SK-N-SH (cell line): ENCODE measurements at regions not wholly inside any gene's neighbourhood (a gene's known extent, or its start where the extent isn't known, plus 50 kb on each side); places are given as distances from the start of the nearest gene placed in this dataset.

Experiments
- CTCF ChIA-PET: fragments of 300-600, 350-600 bp; formaldehyde crosslinking; extraction: SDS; loops from one replicate; lab custom pipeline; 2021; lab: Yijun Ruan, JAX
- POLR2A ChIA-PET: fragments of 350-600 bp; sonication (Branson Sonifier 250); formaldehyde crosslinking; extraction: SDS; loops from one replicate; lab custom pipeline; 2020; ENCODE audit warnings: antibody characterized with exemption, inconsistent platforms; lab: Yijun Ruan, JAX
- DNase-seq: peaks from one replicate; pipeline ENCODE4 v3.0.0; 2012
- H2AFZ ChIP-seq: fragments of 200-600 bp; sonication (generic); 2 replicates; pipeline ENCODE4 v1.8.1; 2016; ENCODE audit warnings: antibody characterized with exemption, mild to moderate bottlenecking, low read depth
- H3F3A ChIP-seq: fragments of 200-600 bp; sonication (generic); replicated peaks from 2 replicates; pipeline ENCODE3; 2016; ENCODE audit warnings: antibody characterized with exemption, mild to moderate bottlenecking; ENCODE audit not compliant: insufficient read depth
- H3K27ac ChIP-seq, 2 experiments: fragments of 200-500 bp in 1 of 2; fragments of 200-600 bp in 1 of 2; sonication (Bioruptor generic) in 1 of 2; sonication (generic), shearing (Covaris generic) in 1 of 2; 2 replicates each; pipeline versions ENCODE4 v1.5.1 to v1.6.1; 2014 to 2016; ENCODE audit warnings: low read depth in 2 of 2, inconsistent platforms in 1 of 2, low read length in 1 of 2, mild to moderate bottlenecking in 1 of 2, mixed read lengths in 1 of 2
- H3K27me3 ChIP-seq: fragments of 200-600 bp; sonication (generic), shearing (Covaris generic); 2 replicates; pipeline ENCODE4 v1.6.1; 2016; ENCODE audit warnings: mixed run types; ENCODE audit not compliant: insufficient read depth
- H3K36me3 ChIP-seq, 2 experiments: fragments of 200-500 bp in 1 of 2; fragments of 200-600 bp in 1 of 2; sonication (Bioruptor generic) in 1 of 2; sonication (generic) in 1 of 2; replicated peaks in 1 of 2; 2 replicates each; pipeline versions ENCODE3 to v1.5.1; 2014 to 2016; ENCODE audit warnings: low read length in 1 of 2, mild to moderate bottlenecking in 1 of 2; ENCODE audit not compliant: insufficient read depth in 2 of 2, control insufficient read depth in 1 of 2
- H3K4me1 ChIP-seq, 2 experiments: fragments of 200-500 bp in 1 of 2; fragments of 200-600 bp in 1 of 2; sonication (Bioruptor generic) in 1 of 2; sonication (generic), shearing (Covaris generic) in 1 of 2; 2 replicates each; pipeline versions ENCODE4 v1.5.1 to v1.6.1; 2014 to 2016; ENCODE audit warnings: low read depth in 1 of 2, low read length in 1 of 2, mixed run types in 1 of 2; ENCODE audit not compliant: insufficient read depth in 2 of 2, control insufficient read depth in 1 of 2
- H3K4me2 ChIP-seq: fragments of 200-600 bp; sonication (generic), shearing (Covaris generic); 2 replicates; pipeline ENCODE4 v1.6.1; 2017; ENCODE audit warnings: mixed run types
- H3K4me3 ChIP-seq, 2 experiments: fragments of 200-500 bp in 1 of 2; fragments of 200-600 bp in 1 of 2; sonication (Bioruptor generic) in 1 of 2; sonication (generic), shearing (Covaris generic) in 1 of 2; 2 replicates each; pipeline versions ENCODE4 v1.5.1 to v1.8.1; 2014 to 2016; ENCODE audit warnings: low read depth in 2 of 2, inconsistent platforms in 1 of 2, low read length in 1 of 2, mild to moderate bottlenecking in 1 of 2, mixed read lengths in 1 of 2, moderate library complexity in 1 of 2
- H3K79me2 ChIP-seq: fragments of 200-600 bp; sonication (generic); 2 replicates; pipeline ENCODE4 v1.8.1; 2017; ENCODE audit warnings: mild to moderate bottlenecking; ENCODE audit not compliant: insufficient read depth
- H3K9ac ChIP-seq: fragments of 200-600 bp; sonication (generic); 2 replicates; pipeline ENCODE4 v1.6.1; 2017; ENCODE audit warnings: mixed run types
- H3K9me2 ChIP-seq: fragments of 200-600 bp; sonication (generic); 2 replicates; pipeline ENCODE4 v1.6.1; 2017; ENCODE audit warnings: mixed run types
- H3K9me3 ChIP-seq: fragments of 200-600 bp; sonication (generic); 2 replicates; pipeline ENCODE4 v1.6.1; 2017; ENCODE audit warnings: mixed run types, mild to moderate bottlenecking, moderate library complexity
- H4K20me1 ChIP-seq: fragments of 200-600 bp; sonication (generic); 2 replicates; pipeline ENCODE4 v1.6.1; 2017; ENCODE audit warnings: mild to moderate bottlenecking, mixed run types; ENCODE audit not compliant: insufficient read depth
- CHD2 ChIP-seq: fragments of 150-350 bp; IDR thresholded peaks from 2 replicates; pipeline ENCODE4 v1.6.1; 2018; ENCODE audit warnings: low read length; ENCODE audit not compliant: partially characterized antibody
- ELF1 ChIP-seq: IDR thresholded peaks from 2 replicates; pipeline ENCODE4 v1.4.0; 2012
- EP300 ChIP-seq, 2 experiments: IDR thresholded peaks; 2 replicates each; pipeline versions ENCODE4 v1.4.0 to v1.6.1; 2012; ENCODE audit warnings: borderline replicate concordance in 1 of 2, low read depth in 1 of 2, low read length in 1 of 2
- EZH2phosphoT487 ChIP-seq: fragments of 200-600 bp; sonication (generic); IDR thresholded peaks from 2 replicates; pipeline ENCODE4 v1.6.1; 2017; ENCODE audit warnings: low read depth, mixed run types, mild to moderate bottlenecking, antibody characterized with exemption, moderate library complexity, borderline replicate concordance
- FOSL2 ChIP-seq: IDR thresholded peaks from 2 replicates; pipeline ENCODE4 v1.4.0; 2012; ENCODE audit warnings: low read depth, mild to moderate bottlenecking, moderate library complexity, borderline replicate concordance
- FOXJ3 ChIP-seq: sonication (generic); formaldehyde crosslinking; IDR thresholded peaks from 2 replicates; pipeline ENCODE4 v1.5.1; 2020; ENCODE audit warnings: mild to moderate bottlenecking, missing genetic modification reagents
- FOXM1 ChIP-seq: IDR thresholded peaks from 2 replicates; pipeline ENCODE4 v1.4.0; 2012; ENCODE audit warnings: low read depth, mild to moderate bottlenecking
- GABPA ChIP-seq: IDR thresholded peaks from 2 replicates; pipeline ENCODE4 v1.4.0; 2012; ENCODE audit warnings: low read depth, mild to moderate bottlenecking
- MEF2A ChIP-seq: IDR thresholded peaks from 2 replicates; pipeline ENCODE4 v1.4.0; 2012; ENCODE audit warnings: low read depth, borderline replicate concordance
- MXI1 ChIP-seq: IDR thresholded peaks from 2 replicates; pipeline ENCODE4 v1.6.1; 2012; ENCODE audit warnings: mild to moderate bottlenecking, low read depth, low read length, improper control_type of control experiment
- NRF1 ChIP-seq: IDR thresholded peaks from 2 replicates; pipeline ENCODE4 v1.6.1; 2012; ENCODE audit warnings: low read depth, mild to moderate bottlenecking, low read length
- POLR2AphosphoS5 ChIP-seq: IDR thresholded peaks from 2 replicates; pipeline ENCODE4 v1.6.1; 2012; ENCODE audit warnings: low read depth, low read length
- RAD21 ChIP-seq: IDR thresholded peaks from 2 replicates; pipeline ENCODE4 v1.6.1; 2012; ENCODE audit warnings: mild to moderate bottlenecking, low read length
- RFX5 ChIP-seq: IDR thresholded peaks from 2 replicates; pipeline ENCODE4 v1.6.1; 2012; ENCODE audit warnings: mild to moderate bottlenecking, improper control_type of control experiment, low read length
- RXRA ChIP-seq: IDR thresholded peaks from 2 replicates; pipeline ENCODE4 v1.4.0; 2012; ENCODE audit warnings: low read depth, mild to moderate bottlenecking, borderline replicate concordance
- SMC3 ChIP-seq: IDR thresholded peaks from 2 replicates; pipeline ENCODE4 v1.6.1; 2012; ENCODE audit warnings: low read depth, low read length, improper control_type of control experiment
- TAF1 ChIP-seq: IDR thresholded peaks from 2 replicates; pipeline ENCODE4 v1.6.1; 2012; ENCODE audit warnings: low read depth, mild to moderate bottlenecking, low read length, moderate library complexity, borderline replicate concordance
- TCF12 ChIP-seq: IDR thresholded peaks from 2 replicates; pipeline ENCODE4 v1.4.0; 2012
- TEAD4 ChIP-seq: IDR thresholded peaks from 2 replicates; pipeline ENCODE4 v1.4.0; 2012; ENCODE audit warnings: mild to moderate bottlenecking, borderline replicate concordance; ENCODE audit not compliant: insufficient read depth
- YY1 ChIP-seq: IDR thresholded peaks from 2 replicates; pipeline ENCODE4 v1.4.0; 2012; ENCODE audit warnings: low read depth, mild to moderate bottlenecking
- whole genome bisulfite sequencing: methylation state at CpG from one replicate; pipeline ENCODE4 v1.1.6; 2017; ENCODE audit warnings: low lambda C conversion rate; 5-methylcytosine and 5-hydroxymethylcytosine counted together
- TF ChIP-seq, protein P1 (sequence below): fragments of 150-350 bp; IDR thresholded peaks from 2 replicates; pipeline ENCODE4 v1.6.1; 2016; ENCODE audit warnings: mild to moderate bottlenecking, low read depth, low read length
- TF ChIP-seq, protein P2 (sequence below): IDR thresholded peaks from 2 replicates; pipeline ENCODE4 v1.4.0; 2012; ENCODE audit warnings: low read depth
- TF ChIP-seq, protein P3 (sequence below): fragments of 200-600 bp; sonication (generic); IDR thresholded peaks from 2 replicates; pipeline ENCODE4 v1.6.1; 2017; ENCODE audit warnings: antibody characterized with exemption, mild to moderate bottlenecking, moderate library complexity
- TF ChIP-seq, protein P4 (sequence below): IDR thresholded peaks from 2 replicates; pipeline ENCODE4 v1.6.1; 2012; ENCODE audit warnings: mild to moderate bottlenecking, low read depth, low read length, moderate library complexity

DNA sequence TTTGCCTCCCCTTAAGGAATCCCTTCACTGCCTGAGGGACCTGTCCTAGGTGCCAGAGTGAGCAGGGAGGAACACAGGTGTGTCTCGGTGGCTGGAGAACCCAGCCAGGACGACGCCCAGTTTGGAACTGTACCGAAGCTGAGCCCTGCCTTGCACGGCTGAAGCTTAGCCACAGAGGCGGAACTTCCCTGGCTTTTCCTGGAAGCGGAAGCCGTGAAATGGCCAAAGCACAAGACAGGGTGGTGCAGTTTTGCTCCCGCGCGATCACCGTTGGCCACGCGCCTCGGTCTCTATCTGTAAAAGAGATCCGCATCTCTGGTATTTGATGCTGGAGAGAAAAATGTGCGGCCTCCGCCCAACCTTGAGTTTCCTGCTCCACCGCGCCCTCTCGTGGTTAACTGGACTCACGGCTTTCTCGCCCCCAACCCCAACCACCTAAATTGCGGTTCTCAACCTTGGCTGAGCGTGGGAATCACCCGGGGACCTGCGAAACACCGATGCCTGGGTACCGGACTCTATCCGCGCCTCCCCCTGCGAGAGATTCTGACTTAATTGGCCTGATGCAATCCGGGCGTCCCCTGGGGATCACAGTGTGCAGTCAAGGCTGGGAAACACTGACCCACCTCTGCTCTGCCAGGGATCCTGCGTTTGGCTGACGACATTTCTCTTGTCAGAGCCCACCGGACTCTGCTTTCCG lies 70.7 kb upstream of the ABHD2 start (continued):
- TF ChIP-seq, protein P1, sequence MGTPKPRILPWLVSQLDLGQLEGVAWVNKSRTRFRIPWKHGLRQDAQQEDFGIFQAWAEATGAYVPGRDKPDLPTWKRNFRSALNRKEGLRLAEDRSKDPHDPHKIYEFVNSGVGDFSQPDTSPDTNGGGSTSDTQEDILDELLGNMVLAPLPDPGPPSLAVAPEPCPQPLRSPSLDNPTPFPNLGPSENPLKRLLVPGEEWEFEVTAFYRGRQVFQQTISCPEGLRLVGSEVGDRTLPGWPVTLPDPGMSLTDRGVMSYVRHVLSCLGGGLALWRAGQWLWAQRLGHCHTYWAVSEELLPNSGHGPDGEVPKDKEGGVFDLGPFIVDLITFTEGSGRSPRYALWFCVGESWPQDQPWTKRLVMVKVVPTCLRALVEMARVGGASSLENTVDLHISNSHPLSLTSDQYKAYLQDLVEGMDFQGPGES, result no peak
- TF ChIP-seq TEAD4, result no peak
- TF ChIP-seq TCF12, result no peak
- TF ChIP-seq CHD2, result peak; percentile 41
- no peak for TF ChIP-seq FOXM1
- no peak for TF ChIP-seq ELF1
- peak; percentile 77 for TF ChIP-seq RAD21
- TF ChIP-seq, protein P2, sequence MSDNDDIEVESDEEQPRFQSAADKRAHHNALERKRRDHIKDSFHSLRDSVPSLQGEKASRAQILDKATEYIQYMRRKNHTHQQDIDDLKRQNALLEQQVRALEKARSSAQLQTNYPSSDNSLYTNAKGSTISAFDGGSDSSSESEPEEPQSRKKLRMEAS, result peak; percentile 34; the same call in 1 of the 2 replicates
- no peak for TF ChIP-seq YY1
- TF ChIP-seq POLR2AphosphoS5, result no peak
- TF ChIP-seq, protein P3, sequence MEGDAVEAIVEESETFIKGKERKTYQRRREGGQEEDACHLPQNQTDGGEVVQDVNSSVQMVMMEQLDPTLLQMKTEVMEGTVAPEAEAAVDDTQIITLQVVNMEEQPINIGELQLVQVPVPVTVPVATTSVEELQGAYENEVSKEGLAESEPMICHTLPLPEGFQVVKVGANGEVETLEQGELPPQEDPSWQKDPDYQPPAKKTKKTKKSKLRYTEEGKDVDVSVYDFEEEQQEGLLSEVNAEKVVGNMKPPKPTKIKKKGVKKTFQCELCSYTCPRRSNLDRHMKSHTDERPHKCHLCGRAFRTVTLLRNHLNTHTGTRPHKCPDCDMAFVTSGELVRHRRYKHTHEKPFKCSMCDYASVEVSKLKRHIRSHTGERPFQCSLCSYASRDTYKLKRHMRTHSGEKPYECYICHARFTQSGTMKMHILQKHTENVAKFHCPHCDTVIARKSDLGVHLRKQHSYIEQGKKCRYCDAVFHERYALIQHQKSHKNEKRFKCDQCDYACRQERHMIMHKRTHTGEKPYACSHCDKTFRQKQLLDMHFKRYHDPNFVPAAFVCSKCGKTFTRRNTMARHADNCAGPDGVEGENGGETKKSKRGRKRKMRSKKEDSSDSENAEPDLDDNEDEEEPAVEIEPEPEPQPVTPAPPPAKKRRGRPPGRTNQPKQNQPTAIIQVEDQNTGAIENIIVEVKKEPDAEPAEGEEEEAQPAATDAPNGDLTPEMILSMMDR, result peak; percentile 95

DNA sequence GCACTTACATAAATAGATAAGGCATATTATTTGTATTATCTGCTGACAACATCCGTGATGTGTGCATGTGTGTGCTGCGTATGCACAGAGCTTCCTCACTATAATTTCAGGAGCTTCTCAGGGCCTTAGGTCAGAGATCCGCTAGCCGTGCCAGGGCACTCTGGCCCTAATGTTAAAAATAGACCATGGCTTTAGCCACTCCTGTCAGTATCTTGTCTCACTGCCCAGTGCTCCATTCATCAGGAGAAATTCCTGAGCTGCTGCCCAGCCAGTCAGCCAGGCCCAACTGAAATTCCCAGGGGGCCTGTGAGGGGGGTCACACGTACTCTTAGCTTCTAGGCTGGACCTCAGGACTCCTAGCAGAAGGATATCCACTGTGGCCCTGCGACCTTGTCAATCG lies 70.0 kb upstream of the ABHD2 start:
- H4K20me1 ChIP-seq, result no peaks in the 10 kb centered on the region
- peaks cover 0 to 11% of the 10 kb centered on the region in 2 experiments; a peak in 1 of 4 replicates for H3K4me1 ChIP-seq
- H3K4me3 ChIP-seq, result no peak overlapping the region
- 62% methylated on average over 7 of the region's 7 CpGs for WGBS
- ChIA-PET CTCF (interaction anchor here (0.8 to 3.4 kb wide), 13 partner anchors 8 to 154 kb away, joined by 3 to 48 read pairs (median 4); no protein-coding TSS in a partner anchor), POLR2A (interaction anchor here (1.1 kb wide), 1 partner anchor 113 kb away, joined by 3 read pairs; no protein-coding TSS in a partner anchor)
- H3K9ac ChIP-seq, result peak overlapping the region; percentile 44; the same call in 1 of the 2 replicates
- no peak overlapping the region for H3K27ac ChIP-seq
- H3F3A ChIP-seq, result no peaks in the 10 kb centered on the region
- H3K9me3 ChIP-seq, result no peaks in the 10 kb centered on the region
- H2AFZ ChIP-seq, result no peak overlapping the region
- H3K27me3 ChIP-seq, result no peaks in the 10 kb centered on the region; the same call in 1 of the 2 replicates
- no peaks in the 10 kb centered on the region for H3K36me3 ChIP-seq
- H3K9me2 ChIP-seq, result no peaks in the 10 kb centered on the region
- DNase-seq, result no peak
- H3K4me2 ChIP-seq, result peak overlapping the region; percentile 83
- H3K79me2 ChIP-seq, result no peaks in the 10 kb centered on the region
- TF ChIP-seq FOXJ3 (CRISPR knock-in tag) (no peak), SMC3 (no peak), MXI1 (no peak), TEAD4 (no peak), RFX5 (no peak), MEF2A (no peak), FOSL2 (no peak), EZH2phosphoT487 (no peak), RXRA (no peak), EP300 (IDR thresholded peaks at IDR 0.05; ENCODE audit: borderline replicate concordance in 1 of 2, low read depth in 1 of 2, low read length in 1 of 2) (no peak), TAF1 (no peak), NRF1 (no peak), GABPA (no peak)
- TF ChIP-seq, protein P3, result no peak
- TF ChIP-seq, protein P4, sequence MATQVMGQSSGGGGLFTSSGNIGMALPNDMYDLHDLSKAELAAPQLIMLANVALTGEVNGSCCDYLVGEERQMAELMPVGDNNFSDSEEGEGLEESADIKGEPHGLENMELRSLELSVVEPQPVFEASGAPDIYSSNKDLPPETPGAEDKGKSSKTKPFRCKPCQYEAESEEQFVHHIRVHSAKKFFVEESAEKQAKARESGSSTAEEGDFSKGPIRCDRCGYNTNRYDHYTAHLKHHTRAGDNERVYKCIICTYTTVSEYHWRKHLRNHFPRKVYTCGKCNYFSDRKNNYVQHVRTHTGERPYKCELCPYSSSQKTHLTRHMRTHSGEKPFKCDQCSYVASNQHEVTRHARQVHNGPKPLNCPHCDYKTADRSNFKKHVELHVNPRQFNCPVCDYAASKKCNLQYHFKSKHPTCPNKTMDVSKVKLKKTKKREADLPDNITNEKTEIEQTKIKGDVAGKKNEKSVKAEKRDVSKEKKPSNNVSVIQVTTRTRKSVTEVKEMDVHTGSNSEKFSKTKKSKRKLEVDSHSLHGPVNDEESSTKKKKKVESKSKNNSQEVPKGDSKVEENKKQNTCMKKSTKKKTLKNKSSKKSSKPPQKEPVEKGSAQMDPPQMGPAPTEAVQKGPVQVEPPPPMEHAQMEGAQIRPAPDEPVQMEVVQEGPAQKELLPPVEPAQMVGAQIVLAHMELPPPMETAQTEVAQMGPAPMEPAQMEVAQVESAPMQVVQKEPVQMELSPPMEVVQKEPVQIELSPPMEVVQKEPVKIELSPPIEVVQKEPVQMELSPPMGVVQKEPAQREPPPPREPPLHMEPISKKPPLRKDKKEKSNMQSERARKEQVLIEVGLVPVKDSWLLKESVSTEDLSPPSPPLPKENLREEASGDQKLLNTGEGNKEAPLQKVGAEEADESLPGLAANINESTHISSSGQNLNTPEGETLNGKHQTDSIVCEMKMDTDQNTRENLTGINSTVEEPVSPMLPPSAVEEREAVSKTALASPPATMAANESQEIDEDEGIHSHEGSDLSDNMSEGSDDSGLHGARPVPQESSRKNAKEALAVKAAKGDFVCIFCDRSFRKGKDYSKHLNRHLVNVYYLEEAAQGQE, result no peak
